Panc1 (cell line): ENCODE measurements at regions not wholly inside any gene's neighbourhood (a gene's known extent, or its start where the extent isn't known, plus 50 kb on each side); places are given as distances from the start of the nearest gene placed in this dataset.

ENCODE experiments used
- POLR2AphosphoS5 ChIP-seq: IDR thresholded peaks from 2 replicates; pipeline ENCODE4 v1.6.1; 2012; ENCODE audit warnings: mild to moderate bottlenecking, low read depth, low read length, moderate library complexity
- REST ChIP-seq, 2 experiments: IDR thresholded peaks; 2 replicates each; pipeline ENCODE4 v1.6.1; 2011 to 2012; ENCODE audit warnings: low read depth in 2 of 2, control low read depth in 1 of 2, low read length in 1 of 2, mild to moderate bottlenecking in 1 of 2, moderate library complexity in 1 of 2; ENCODE audit not compliant: insufficient read depth in 1 of 2
- SIN3A ChIP-seq: IDR thresholded peaks from 2 replicates; pipeline ENCODE4 v1.6.1; 2012; ENCODE audit warnings: low read depth, mild to moderate bottlenecking, low read length, moderate library complexity, borderline replicate concordance; ENCODE audit not compliant: insufficient read depth

DNA sequence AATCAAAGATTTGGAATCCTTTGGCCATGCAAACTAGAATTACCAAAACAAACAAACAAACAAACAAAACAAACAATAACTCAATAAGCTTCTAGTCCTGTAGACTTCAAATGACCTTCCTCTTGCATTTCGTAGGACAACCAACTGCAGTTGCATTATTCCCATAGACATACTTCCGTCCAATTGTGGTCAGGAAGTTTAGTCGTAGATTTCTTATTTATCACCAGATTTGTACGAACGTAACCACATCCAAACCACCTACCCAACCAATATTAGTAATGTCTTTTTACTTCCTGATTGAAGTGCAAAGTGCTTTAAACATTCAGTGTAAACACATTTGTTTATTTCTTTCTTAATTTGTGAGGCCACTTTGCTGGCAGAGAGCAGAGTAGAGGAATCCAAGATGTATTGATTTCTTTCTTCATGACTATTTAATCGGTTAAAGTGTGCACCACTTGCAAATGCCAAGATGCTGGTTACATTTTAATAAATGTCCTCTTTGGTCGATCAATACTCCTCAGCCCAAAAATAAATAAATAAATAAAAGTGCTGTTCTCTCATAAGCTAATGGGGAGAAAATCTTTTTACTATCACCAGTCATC, 1745.6 kb upstream of the CELF4 start:
- TF ChIP-seq POLR2AphosphoS5 (no peak), SIN3A (no peak), REST (IDR thresholded peaks at IDR 0.05; ENCODE audit: insufficient read depth in 1 of 2, low read depth in 2 of 2, low read length in 1 of 2) (no peak)
